ENCODE measurements at regions not wholly inside any gene's neighbourhood (a gene's known extent, or its start where the extent isn't known, plus 50 kb on each side); places are given as distances from the start of the nearest gene placed in this dataset.

DNA sequence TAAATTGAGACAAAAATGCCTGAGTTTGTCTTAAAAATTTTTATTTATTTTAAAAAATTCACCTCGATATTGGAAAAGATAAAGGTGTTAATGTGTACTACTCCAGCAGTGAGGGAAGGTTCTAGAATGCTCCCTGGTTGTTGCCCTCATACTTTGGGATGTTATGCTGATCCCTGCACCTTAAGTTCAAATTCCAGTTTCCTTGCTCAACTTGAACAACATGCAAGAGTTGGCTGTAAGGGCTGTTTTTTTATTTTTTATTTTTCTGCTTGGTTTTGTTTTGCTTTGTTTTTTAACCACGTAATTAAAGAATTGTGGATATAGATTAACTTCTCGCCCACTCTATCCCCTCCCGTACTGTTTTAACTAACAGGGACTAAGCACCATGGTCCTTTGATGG is 158.7 kb upstream of the CITED2 start:
- no peaks in the 10 kb centered on the region for H3K36me3 ChIP-seq (ENCODE audit: insufficient read depth, low read length)
- H4K20me1 ChIP-seq (ENCODE audit: insufficient read depth): no peaks in the 10 kb centered on the region
- H3K9me2 ChIP-seq (ENCODE audit: insufficient read depth, low read length): no peaks in the 10 kb centered on the region
- H3F3A ChIP-seq (ENCODE audit: insufficient read depth, low read length, poor library complexity, severe bottlenecking): no peaks in the 10 kb centered on the region
- no peaks in the 10 kb centered on the region for H3K9me3 ChIP-seq (ENCODE audit: low read length)
- H3K27me3 ChIP-seq (ENCODE audit: insufficient read depth, low read depth, low read length): no peaks in the 10 kb centered on the region
- no peak overlapping the region for H3K27ac ChIP-seq (ENCODE audit: low read length)
- TF ChIP-seq EP300 (conservative IDR thresholded peaks at IDR 0.05; ENCODE audit: poor library complexity, severe bottlenecking) (no peak), MXI1 (conservative IDR thresholded peaks at IDR 0.05; ENCODE audit: poor library complexity, severe bottlenecking) (no peak)
- no peak overlapping the region for H2AFZ ChIP-seq (ENCODE audit: low read depth, low read length)
- no peak overlapping the region for H3K4me3 ChIP-seq (ENCODE audit: low read length)
- H3K4me2 ChIP-seq (ENCODE audit: low read length): no peak overlapping the region
- H3K79me2 ChIP-seq (replicated peaks; ENCODE audit: insufficient read depth, low read length): no peaks in the 10 kb centered on the region
- no peak overlapping the region for H3K9ac ChIP-seq (ENCODE audit: low read length)

DNA sequence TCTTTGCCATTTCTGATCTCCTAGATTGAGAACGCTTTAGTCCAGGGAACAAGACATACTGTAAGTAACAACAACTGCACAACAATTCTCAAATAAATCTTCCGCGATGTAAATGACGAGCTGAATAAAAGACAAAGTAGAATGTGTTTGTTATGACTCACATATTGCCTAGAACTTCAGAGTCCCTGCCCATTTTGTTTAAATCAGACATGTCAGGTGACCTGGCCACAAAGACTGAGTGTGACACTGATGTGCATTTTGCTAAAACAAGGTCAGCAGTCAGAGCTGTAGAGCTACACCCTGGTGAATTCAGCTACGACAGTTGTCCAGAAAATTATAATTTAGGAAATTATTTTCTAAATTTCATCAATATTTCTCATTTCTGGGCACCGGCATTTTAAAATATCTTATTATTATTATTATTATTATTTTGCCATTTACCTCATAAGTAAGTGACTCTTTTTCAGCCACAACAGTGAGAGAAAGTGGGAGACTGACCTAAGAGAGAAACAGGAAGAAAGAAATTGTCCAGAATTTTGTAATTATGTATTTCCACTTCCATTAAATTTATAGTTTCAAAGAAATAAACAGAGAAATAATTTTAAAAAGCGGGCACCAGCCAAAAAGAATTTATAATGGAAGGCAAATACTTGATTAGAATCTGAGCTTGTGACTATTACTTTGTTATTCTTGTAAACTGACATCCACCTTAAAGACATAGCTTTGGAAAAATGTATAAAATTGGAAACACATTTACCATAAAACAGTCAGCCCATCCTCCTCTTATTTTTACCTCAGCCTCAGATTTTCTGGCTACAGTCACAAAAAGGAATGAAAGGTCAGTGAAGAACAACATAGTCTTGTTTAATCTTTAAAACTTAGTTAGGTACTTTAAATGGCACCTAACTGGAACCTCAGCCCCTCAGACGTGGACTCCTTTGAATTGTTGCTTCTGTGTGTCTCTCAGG is 157.0 kb upstream of the CITED2 start:
- Histone ChIP-seq H2AFZ (ENCODE audit: low read depth, low read length) (no peak overlapping the region), H3K4me2 (ENCODE audit: low read length) (no peak overlapping the region), H3K27ac (ENCODE audit: low read length) (no peak overlapping the region), H4K20me1 (ENCODE audit: insufficient read depth) (no peaks in the 10 kb centered on the region), H3K9me2 (ENCODE audit: insufficient read depth, low read length) (no peaks in the 10 kb centered on the region), H3K79me2 (replicated peaks; ENCODE audit: insufficient read depth, low read length) (no peaks in the 10 kb centered on the region), H3F3A (ENCODE audit: insufficient read depth, low read length, poor library complexity, severe bottlenecking) (no peaks in the 10 kb centered on the region), H3K27me3 (ENCODE audit: insufficient read depth, low read depth, low read length) (no peaks in the 10 kb centered on the region), H3K9ac (ENCODE audit: low read length) (no peak overlapping the region), H3K4me3 (ENCODE audit: low read length) (no peak overlapping the region), H3K36me3 (ENCODE audit: insufficient read depth, low read length) (no peaks in the 10 kb centered on the region), H3K9me3 (ENCODE audit: low read length) (no peaks in the 10 kb centered on the region)
- TF ChIP-seq POLR2AphosphoS5 (IDR thresholded peaks at IDR 0.05) (no peak), MXI1 (conservative IDR thresholded peaks at IDR 0.05; ENCODE audit: poor library complexity, severe bottlenecking) (no peak), EZH2 (IDR thresholded peaks at IDR 0.05; ENCODE audit: borderline replicate concordance, insufficient read depth, low read length, poor library complexity, severe bottlenecking) (no peak), EP300 (conservative IDR thresholded peaks at IDR 0.05; ENCODE audit: poor library complexity, severe bottlenecking) (no peak), CTCF (IDR thresholded peaks at IDR 0.05; ENCODE audit: poor library complexity, severe bottlenecking) (no peak), REST (IDR thresholded peaks at IDR 0.05; ENCODE audit: borderline replicate concordance) (no peak), TAF1 (IDR thresholded peaks at IDR 0.05; ENCODE audit: low read depth) (no peak), SMC3 (conservative IDR thresholded peaks at IDR 0.05; ENCODE audit: poor library complexity) (no peak), RAD21 (conservative IDR thresholded peaks at IDR 0.05) (no peak)

Measured in neural cell (in vitro differentiated cells).